ENCODE measurements at regions not wholly inside any gene's neighbourhood (a gene's known extent, or its start where the extent isn't known, plus 50 kb on each side); places are given as distances from the start of the nearest gene placed in this dataset.

GRCh38 chr15:79381593-79381992, 50.5 kb upstream of the MINAR1 start:
- ChIA-PET POLR2A (ENCODE audit: unreplicated experiment) (no interaction called here), CTCF (interaction anchor here (1.4 to 2.2 kb wide), 2 partner anchors 214 to 472 kb away, joined by 11 to 18 read pairs; no protein-coding TSS in a partner anchor)
- Histone ChIP-seq H3K9me2 (replicated peaks; ENCODE audit: low read length) (no peaks in the 10 kb centered on the region), H3K27me3 (ENCODE audit: low read length) (no peaks in the 10 kb centered on the region), H3K4me1 (ENCODE audit: insufficient read depth, low read length) (no peaks in the 10 kb centered on the region), H3F3A (ENCODE audit: low read length, unreplicated experiment) (no peaks in the 10 kb centered on the region), H2AFZ (ENCODE audit: low read length) (no peak overlapping the region), H3K27ac (ENCODE audit: low read length) (no peak overlapping the region), H3K79me2 (ENCODE audit: low read length) (no peaks in the 10 kb centered on the region), H3K4me3 (ENCODE audit: low read length) (no peak overlapping the region), H3K9ac (ENCODE audit: low read length) (no peak overlapping the region), H3K4me2 (ENCODE audit: low read length) (no peak overlapping the region), H3K9me3 (ENCODE audit: low read length) (no peaks in the 10 kb centered on the region), H3K36me3 (ENCODE audit: low read depth, low read length) (no peaks in the 10 kb centered on the region), H4K20me1 (ENCODE audit: low read length) (no peaks in the 10 kb centered on the region)
- TF ChIP-seq CTCF (conservative IDR thresholded peaks at IDR 0.05; ENCODE audit: low read depth, low read length): no peak
- TF ChIP-seq EZH2 (IDR thresholded peaks at IDR 0.05; ENCODE audit: low read length, unreplicated experiment): no peak
- no peak for TF ChIP-seq EZH2phosphoT487 (IDR thresholded peaks at IDR 0.05; ENCODE audit: borderline replicate concordance, low read length)
- no TSS peak for BruUV-seq (replicated peaks)
- DNase-seq (no peak), ATAC-seq (no peak)
- intact Hi-C loops (cut with micrococcal nuclease): loop anchor here (1.0 kb wide), 2 partner anchors 215 to 472 kb away; no protein-coding TSS in a partner anchor
